ENCODE measurements at regions not wholly inside any gene's neighbourhood (a gene's known extent, or its start where the extent isn't known, plus 50 kb on each side); places are given as distances from the start of the nearest gene placed in this dataset.

- TF ChIP-seq GABPA (IDR thresholded peaks at IDR 0.05; ENCODE audit: low read depth) (no peak), NFIC (IDR thresholded peaks at IDR 0.05; ENCODE audit: borderline replicate concordance) (no peak), EP300 (IDR thresholded peaks at IDR 0.05; ENCODE audit: borderline replicate concordance in 1 of 2, low read depth in 1 of 2, low read length in 1 of 2) (peak in 1 of 2 experiments; percentile 6; a peak in 1 of 4 replicates), RXRA (IDR thresholded peaks at IDR 0.05; ENCODE audit: borderline replicate concordance, low read depth) (no peak), IRF3 (IDR thresholded peaks at IDR 0.05; ENCODE audit: low read depth, low read length) (no peak)
These were observed 50.9 kb upstream of the STARD4 start (continued) for GRCh38 chr5:111563031-111563822.

GRCh38 chr5:111562561-111562960, 50.2 kb upstream of the STARD4 start:
- 66% methylated on average over 3 of the region's 3 CpGs for WGBS (ENCODE audit: low lambda C conversion rate)
- ChIA-PET CTCF (interaction anchor here (0.9 to 1.5 kb wide), 4 partner anchors 9 to 597 kb away, joined by 3 to 5 read pairs (median 4); no protein-coding TSS in a partner anchor), POLR2A (no interaction called here)
- Histone ChIP-seq H2AFZ (ENCODE audit: low read depth) (no peak overlapping the region), H3F3A (replicated peaks; ENCODE audit: insufficient read depth) (no peaks in the 10 kb centered on the region), H3K27ac (ENCODE audit: low read depth in 2 of 2, low read length in 1 of 2) (peak overlapping the region; percentile 21 to 28; a peak in 2 of 4 replicates), H4K20me1 (ENCODE audit: insufficient read depth) (no peaks in the 10 kb centered on the region), H3K9ac (no peak overlapping the region), H3K9me2 (no peaks in the 10 kb centered on the region), H3K27me3 (ENCODE audit: insufficient read depth) (no peaks in the 10 kb centered on the region), H3K36me3 (replicated peaks in 1 of 2; ENCODE audit: control insufficient read depth in 1 of 2, insufficient read depth in 2 of 2, low read length in 1 of 2) (no peaks in the 10 kb centered on the region), H3K4me3 (ENCODE audit: low read depth in 2 of 2, low read length in 1 of 2) (no peak overlapping the region), H3K4me1 (ENCODE audit: control insufficient read depth in 1 of 2, insufficient read depth in 2 of 2, low read depth in 1 of 2, low read length in 1 of 2) (no peaks in the 10 kb centered on the region; a peak in 1 of 4 replicates), H3K9me3 (no peaks in the 10 kb centered on the region; the same call in 1 of the 2 replicates), H3K4me2 (no peak overlapping the region), H3K79me2 (ENCODE audit: insufficient read depth) (no peaks in the 10 kb centered on the region)
- DNase-seq: no peak
- no peak for TF ChIP-seq MAX (IDR thresholded peaks at IDR 0.05; ENCODE audit: low read depth)
- TF ChIP-seq RAD21 (IDR thresholded peaks at IDR 0.05; ENCODE audit: low read length): no peak
- no peak for TF ChIP-seq EZH2phosphoT487 (IDR thresholded peaks at IDR 0.05; ENCODE audit: borderline replicate concordance, low read depth)
- TF ChIP-seq PBX3 (IDR thresholded peaks at IDR 0.05): no peak
- no peak for TF ChIP-seq GATA2 (CRISPR knock-in tag; IDR thresholded peaks at IDR 0.05)
- TF ChIP-seq MEF2A (IDR thresholded peaks at IDR 0.05; ENCODE audit: borderline replicate concordance, low read depth): no peak
- TF ChIP-seq MXI1 (IDR thresholded peaks at IDR 0.05; ENCODE audit: low read depth, low read length): no peak
- no peak for TF ChIP-seq GABPA (IDR thresholded peaks at IDR 0.05; ENCODE audit: low read depth)
- TF ChIP-seq SMC3 (IDR thresholded peaks at IDR 0.05; ENCODE audit: low read depth, low read length): no peak
- TF ChIP-seq POLR2AphosphoS5 (IDR thresholded peaks at IDR 0.05; ENCODE audit: low read depth, low read length): no peak
- no peak for TF ChIP-seq RFX5 (IDR thresholded peaks at IDR 0.05; ENCODE audit: low read length)
- TF ChIP-seq CHD2 (IDR thresholded peaks at IDR 0.05; ENCODE audit: low read length, partially characterized antibody): no peak
- no peak for TF ChIP-seq YY1 (IDR thresholded peaks at IDR 0.05; ENCODE audit: low read depth)
- TF ChIP-seq TAF1 (IDR thresholded peaks at IDR 0.05; ENCODE audit: borderline replicate concordance, low read depth, low read length): no peak
- TF ChIP-seq ZBTB33 (IDR thresholded peaks at IDR 0.05; ENCODE audit: borderline replicate concordance, low read depth): no peak
- TF ChIP-seq JUND (IDR thresholded peaks at IDR 0.05): no peak
- no peak for TF ChIP-seq REST (IDR thresholded peaks at IDR 0.05; ENCODE audit: low read depth, low read length)
- TF ChIP-seq IRF3 (IDR thresholded peaks at IDR 0.05; ENCODE audit: low read depth, low read length): no peak
- TF ChIP-seq RXRA (IDR thresholded peaks at IDR 0.05; ENCODE audit: borderline replicate concordance, low read depth): no peak
